ENCODE measurements at regions not wholly inside any gene's neighbourhood (a gene's known extent, or its start where the extent isn't known, plus 50 kb on each side); places are given as distances from the start of the nearest gene placed in this dataset.
"Not testable (repeated sequence)": the region's sequence is repeated elsewhere in the genome, so short reads cannot be mapped to it uniquely, and the experiment has no call there.

DNA sequence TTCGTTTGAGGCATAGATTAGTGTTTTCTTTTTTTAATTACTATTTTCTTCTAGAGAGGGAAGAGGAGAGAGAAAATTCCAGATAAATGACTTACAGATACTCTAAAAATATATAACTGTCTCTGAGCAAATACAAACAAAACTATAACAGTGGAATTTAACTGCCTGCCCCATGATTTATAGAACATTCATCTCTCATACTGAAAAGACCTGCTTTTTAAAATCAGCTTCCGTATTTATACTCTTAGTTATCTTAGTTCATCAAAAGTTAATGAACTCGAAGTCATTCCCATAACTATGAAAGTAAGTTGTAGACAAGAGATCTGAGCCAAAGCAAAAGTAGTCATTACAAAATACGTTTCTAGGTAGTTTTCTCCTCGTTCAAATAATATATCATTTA lies 123.8 kb upstream of the DMRT1 start:
- ChIA-PET POLR2A (no interaction called here), CTCF (interaction anchor here (1.7 kb wide), 1 partner anchor 36 kb away, joined by 6 read pairs; no protein-coding TSS in a partner anchor)
- no peak for DNase-seq (ENCODE audit: extremely low spot score)
- TF ChIP-seq, protein P1, sequence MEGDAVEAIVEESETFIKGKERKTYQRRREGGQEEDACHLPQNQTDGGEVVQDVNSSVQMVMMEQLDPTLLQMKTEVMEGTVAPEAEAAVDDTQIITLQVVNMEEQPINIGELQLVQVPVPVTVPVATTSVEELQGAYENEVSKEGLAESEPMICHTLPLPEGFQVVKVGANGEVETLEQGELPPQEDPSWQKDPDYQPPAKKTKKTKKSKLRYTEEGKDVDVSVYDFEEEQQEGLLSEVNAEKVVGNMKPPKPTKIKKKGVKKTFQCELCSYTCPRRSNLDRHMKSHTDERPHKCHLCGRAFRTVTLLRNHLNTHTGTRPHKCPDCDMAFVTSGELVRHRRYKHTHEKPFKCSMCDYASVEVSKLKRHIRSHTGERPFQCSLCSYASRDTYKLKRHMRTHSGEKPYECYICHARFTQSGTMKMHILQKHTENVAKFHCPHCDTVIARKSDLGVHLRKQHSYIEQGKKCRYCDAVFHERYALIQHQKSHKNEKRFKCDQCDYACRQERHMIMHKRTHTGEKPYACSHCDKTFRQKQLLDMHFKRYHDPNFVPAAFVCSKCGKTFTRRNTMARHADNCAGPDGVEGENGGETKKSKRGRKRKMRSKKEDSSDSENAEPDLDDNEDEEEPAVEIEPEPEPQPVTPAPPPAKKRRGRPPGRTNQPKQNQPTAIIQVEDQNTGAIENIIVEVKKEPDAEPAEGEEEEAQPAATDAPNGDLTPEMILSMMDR (IDR thresholded peaks at IDR 0.05; ENCODE audit: control extremely low read depth, extremely low read depth, low read depth, missing control alignments): no peak

DNA sequence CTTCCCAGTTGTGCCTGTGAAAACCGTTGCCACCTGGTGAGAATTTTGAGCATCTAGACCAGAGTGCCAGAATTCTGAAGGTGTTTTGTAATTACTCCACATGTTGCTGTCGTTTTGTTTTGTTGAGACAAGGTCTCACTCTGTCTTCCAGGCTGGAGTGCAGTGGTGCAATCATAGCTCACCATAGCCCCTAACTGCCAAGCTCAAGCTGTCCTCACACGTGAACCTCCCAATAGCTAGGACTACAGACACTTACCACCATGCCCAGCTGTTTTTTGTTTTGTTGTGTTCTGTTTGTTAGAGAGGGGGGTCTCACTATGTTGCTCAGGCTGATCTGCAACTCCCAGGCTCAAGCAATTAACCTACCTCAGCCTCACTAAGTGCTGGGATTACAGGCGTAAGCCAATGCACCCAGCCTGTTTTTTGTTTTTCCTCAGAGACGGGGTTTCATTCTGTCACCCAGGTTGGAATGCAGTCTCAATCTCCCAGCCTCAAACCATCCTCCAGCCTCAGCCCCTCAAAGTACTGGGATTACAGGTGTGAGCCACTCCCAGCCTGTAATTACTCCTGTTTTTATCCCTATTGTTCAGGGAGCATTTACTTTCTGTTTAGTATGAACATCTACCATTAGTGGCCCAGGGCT lies 121.1 kb upstream of the DMRT1 start:
- POLR2A ChIA-PET: no interaction called here
- no peak for DNase-seq (ENCODE audit: extremely low spot score)
- TF ChIP-seq, protein P1 (IDR thresholded peaks at IDR 0.05; ENCODE audit: control extremely low read depth, extremely low read depth, low read depth, missing control alignments): no peak
- CTCF ChIA-PET: no interaction called here

DNA sequence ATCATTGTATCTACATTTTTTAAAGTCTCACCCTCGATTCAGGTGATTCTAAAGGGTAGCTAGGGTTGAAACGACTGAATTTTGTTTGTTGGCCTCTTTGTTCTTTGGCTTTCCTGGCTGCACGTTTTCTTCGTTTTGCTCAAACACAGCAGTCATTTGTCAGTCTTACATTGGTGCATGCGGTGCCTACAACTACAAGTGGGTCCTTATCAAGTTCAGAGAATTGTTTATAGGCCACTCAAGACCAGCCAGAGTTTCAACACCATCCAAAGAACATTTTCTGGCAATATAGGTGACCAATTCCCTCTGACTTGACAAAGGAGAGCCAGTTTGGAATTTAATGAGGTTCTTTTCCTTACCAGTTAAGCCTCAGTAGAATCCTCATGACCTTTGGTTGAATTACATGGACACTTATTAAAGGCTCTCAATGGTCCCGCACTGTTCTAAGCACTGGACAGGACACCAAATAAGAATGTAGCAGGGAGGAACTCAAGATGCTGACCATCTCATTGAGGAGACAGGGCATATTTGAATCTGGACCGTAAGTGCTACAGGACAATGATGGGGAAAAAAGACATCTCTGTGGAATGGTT lies 119.0 kb upstream of the DMRT1 start:
- no peak for DNase-seq (ENCODE audit: extremely low spot score)
- POLR2A ChIA-PET: no interaction called here
- CTCF ChIA-PET: no interaction called here
- TF ChIP-seq, protein P1 (IDR thresholded peaks at IDR 0.05; ENCODE audit: control extremely low read depth, extremely low read depth, low read depth, missing control alignments): no peak

DNA sequence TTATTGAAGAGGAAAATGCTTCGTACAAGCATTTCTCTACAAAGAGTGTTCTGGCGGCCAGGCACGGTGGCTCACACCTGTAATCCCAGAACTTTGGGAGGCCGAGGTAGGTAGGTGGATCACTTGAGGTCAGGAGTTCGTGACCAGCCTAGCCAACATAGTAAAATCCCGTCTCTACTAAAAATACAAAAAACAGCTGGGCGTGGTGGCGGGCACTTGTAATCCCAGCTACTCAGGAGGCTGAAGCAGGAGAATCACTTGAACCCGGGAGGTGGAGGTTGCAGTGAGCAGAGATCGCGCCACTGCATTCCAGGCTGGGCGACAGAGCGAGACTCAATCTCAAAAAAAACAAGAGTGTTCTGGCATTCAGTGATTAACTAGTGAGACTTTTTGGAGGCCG lies 117.0 kb upstream of the DMRT1 start:
- CTCF ChIA-PET: interaction anchor here (1.5 kb wide), 1 partner anchor 21 kb away, joined by 3 read pairs; no protein-coding TSS in a partner anchor
- DNase-seq (ENCODE audit: extremely low spot score); POLR2A ChIA-PET: not testable (repeated sequence)

DNA sequence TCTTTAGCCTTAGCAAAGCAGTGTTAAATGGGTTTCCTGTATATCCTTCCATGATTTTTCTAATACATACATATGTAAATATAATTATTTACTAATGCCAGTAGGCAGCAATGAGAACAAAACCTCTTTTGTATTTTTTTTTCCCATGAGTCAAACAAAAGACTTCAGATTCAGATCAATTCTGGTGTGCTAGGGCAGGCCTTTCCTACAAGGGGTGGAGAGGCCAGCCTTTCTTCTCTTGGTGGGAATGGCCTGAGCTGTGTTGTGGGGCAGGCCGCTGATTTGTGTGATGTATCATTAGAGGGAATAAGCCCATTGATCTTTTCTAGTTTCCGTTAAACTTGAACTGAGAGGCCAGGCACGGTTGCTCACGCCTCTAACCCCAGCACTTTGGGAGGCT lies 115.5 kb upstream of the DMRT1 start:
- ChIA-PET CTCF (interaction anchor here (1.5 kb wide), 1 partner anchor 10 kb away, joined by 4 read pairs; no protein-coding TSS in a partner anchor), POLR2A (no interaction called here)
- DNase-seq (ENCODE audit: extremely low spot score): no peak
- TF ChIP-seq, protein P1 (IDR thresholded peaks at IDR 0.05; ENCODE audit: control extremely low read depth, extremely low read depth, low read depth, missing control alignments): no peak

DNA sequence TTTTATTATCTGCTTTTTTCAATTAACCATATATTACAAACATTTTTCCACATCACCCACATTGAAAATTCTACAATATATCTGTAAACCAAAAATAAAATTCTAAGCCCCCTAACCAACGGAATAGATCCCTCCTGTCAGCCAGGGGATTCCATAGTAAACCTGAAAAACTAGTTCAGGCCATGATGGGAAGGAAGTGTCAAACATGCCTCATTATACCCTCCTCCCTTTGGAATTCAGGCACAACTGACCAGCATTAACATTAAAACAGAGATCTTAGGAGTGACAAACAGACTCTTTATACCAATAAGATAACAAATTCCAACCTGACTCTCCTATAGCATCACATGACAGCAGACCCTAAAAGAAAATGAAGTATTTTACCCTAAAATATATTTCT lies 113.7 kb upstream of the DMRT1 start:
- ChIA-PET POLR2A (no interaction called here), CTCF (no interaction called here)
- TF ChIP-seq, protein P1 (IDR thresholded peaks at IDR 0.05; ENCODE audit: control extremely low read depth, extremely low read depth, low read depth, missing control alignments): no peak
- no peak for DNase-seq (ENCODE audit: extremely low spot score)

DNA sequence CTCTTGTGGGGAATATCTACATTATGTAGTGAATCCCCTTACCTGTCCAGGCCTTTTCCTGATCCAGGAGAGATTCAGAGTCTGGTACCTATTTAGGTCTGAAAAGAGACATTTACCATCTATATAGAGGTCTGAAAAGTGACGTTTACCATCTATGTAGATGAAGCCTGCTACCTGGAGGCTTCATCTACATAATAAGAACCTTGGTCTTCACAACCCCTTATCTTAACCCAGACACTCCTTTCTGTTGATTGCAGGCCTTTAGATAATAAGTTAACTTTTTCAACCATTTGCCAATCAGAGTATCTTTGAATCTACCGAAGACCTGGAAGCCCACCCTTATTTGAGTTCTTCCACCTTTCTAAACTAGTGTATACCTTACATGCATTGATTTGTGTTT lies 113.0 kb upstream of the DMRT1 start:
- CTCF ChIA-PET: no interaction called here
- POLR2A ChIA-PET: no interaction called here
- TF ChIP-seq, protein P1 (IDR thresholded peaks at IDR 0.05; ENCODE audit: control extremely low read depth, extremely low read depth, low read depth, missing control alignments): no peak
- no peak for DNase-seq (ENCODE audit: extremely low spot score)
